Renal pelvis (tissue), 1 donor: ENCODE measurements at regions not wholly inside any gene's neighbourhood (a gene's known extent, or its start where the extent isn't known, plus 50 kb on each side); places are given as distances from the start of the nearest gene placed in this dataset.
A peak's percentile ranks its signal among the peaks of the same experiment; 100 is the strongest.
"Not testable (repeated sequence)": the region's sequence is repeated elsewhere in the genome, so short reads cannot be mapped to it uniquely, and the experiment has no call there.

Experiments used
- DNase-seq: peaks from one replicate; pipeline ENCODE4 v3.0.0-alpha.2; 2013

- DNase-seq: not testable (repeated sequence)
These were observed 318.4 kb downstream of the ZFHX3 start for GRCh38 chr16:72729552-72729951.

- no peak for DNase-seq
These were observed 319.4 kb downstream of the ZFHX3 start for GRCh38 chr16:72728516-72728915.

DNA sequence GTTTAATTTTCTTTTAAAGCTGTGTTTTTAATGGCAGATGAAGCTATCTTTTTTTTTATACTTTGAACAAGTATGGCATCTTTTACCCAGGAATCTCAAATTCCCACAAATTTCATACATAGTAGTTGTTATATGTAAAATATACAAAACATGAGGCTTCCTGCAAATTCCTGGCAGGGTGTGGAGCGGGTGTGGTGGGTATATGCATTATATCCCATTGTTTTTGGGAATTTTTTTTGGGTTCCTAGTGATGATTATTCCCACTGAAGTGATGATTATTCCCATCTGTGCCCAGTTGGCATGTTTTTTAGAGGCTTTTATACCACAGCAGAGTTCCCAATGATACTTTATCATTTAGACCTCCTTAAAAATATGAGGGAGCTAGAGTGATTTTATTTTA is 320.4 kb downstream of the ZFHX3 start:
- no peak for DNase-seq

GRCh38 chr16:72725643-72726042 is 322.3 kb downstream of the ZFHX3 start:
- DNase-seq: no peak

- no peak for DNase-seq
These were observed 324.1 kb downstream of the ZFHX3 start for GRCh38 chr16:72723781-72724180.

DNA sequence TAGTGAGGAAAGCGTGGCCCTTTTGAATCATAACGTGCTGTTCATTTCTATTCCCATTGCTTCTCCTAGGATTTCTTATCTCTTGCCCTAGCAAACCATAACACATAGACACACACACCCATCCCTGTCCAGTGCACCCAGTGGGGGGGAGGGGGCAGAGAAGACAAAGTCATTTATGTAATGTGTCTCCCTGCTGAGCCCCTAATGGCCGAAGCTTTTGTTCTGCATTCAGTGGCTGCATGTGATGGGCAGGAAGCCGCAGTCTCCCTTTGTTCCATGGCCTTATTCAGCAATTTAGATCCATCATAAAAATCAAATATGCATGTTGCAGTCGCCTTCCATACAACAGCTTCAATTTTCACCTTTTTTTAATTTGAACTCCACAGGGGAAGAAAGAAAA is 325.4 kb downstream of the ZFHX3 start:
- no peak for DNase-seq

DNA sequence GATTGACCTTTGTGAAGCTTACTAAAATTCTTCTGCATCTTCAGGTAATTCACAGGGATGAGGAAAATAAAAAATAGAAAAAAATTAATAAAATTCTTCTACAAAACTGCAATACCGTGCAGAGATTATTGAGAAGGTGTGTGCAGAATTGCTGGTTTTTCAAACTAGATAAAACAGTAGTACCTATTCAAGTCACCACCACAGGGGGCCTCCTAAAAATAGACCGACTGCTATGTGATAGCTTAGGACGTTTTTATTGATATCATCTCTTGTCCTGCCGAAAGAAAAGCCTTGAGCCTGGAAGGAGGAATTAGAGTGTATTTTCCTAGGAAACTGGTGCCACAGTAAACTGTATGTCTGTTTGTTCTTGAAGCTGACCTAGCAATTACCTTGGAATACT is 325.9 kb downstream of the ZFHX3 start:
- no peak for DNase-seq

- no peak for DNase-seq
These were observed 332.7 kb downstream of the ZFHX3 start for GRCh38 chr16:72715267-72715666.

- no peak for DNase-seq
These were observed 336.1 kb downstream of the ZFHX3 start for GRCh38 chr16:72711823-72712222.

DNA sequence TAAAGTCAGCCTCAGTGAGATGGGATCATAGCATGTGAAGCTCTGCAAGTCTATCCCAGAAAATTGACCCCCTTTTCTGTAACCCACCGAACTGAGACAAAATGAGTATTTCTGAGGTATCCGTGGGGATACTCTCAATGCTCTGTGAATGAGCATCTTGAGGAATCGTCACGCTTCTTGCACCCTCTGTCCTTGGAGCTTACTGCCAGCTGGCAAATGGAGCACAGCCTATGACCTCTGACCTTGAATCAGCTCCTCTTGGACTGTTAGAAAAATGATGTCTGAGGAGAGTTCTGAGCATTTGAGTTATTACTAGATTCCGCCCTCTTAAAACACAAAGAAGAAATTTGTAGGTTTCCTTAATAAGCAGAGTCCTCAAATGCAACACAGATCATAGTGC is 342.1 kb downstream of the ZFHX3 start:
- no peak for DNase-seq

- peak; percentile 7 for DNase-seq
These were observed 343.1 kb downstream of the ZFHX3 start for GRCh38 chr16:72704746-72705372.

- DNase-seq: no peak
These were observed 358.1 kb downstream of the ZFHX3 start for GRCh38 chr16:72689851-72690250.

GRCh38 chr16:72680732-72681131 is 367.2 kb downstream of the ZFHX3 start:
- DNase-seq: no peak

DNA sequence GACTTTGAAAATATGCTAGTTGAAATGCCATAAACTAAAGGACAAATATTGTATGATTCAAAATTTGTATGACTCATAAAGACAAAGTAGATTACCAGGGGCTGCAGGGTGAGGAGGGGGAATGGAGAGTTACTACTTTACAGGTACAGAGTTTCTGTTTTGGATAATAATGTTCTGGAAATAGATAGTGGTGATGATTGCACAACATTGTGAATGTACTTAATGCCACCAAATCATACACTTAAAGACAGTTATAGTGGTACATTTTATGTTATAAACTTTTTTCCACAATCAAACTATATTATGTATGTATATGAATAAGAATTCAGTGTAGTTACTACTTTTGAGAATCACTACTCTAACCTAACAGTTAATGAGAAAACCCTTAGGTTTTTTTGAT is 368.1 kb downstream of the ZFHX3 start:
- DNase-seq: no peak

GRCh38 chr16:72677662-72678447 is 370.1 kb downstream of the ZFHX3 start:
- DNase-seq: no peak

DNA sequence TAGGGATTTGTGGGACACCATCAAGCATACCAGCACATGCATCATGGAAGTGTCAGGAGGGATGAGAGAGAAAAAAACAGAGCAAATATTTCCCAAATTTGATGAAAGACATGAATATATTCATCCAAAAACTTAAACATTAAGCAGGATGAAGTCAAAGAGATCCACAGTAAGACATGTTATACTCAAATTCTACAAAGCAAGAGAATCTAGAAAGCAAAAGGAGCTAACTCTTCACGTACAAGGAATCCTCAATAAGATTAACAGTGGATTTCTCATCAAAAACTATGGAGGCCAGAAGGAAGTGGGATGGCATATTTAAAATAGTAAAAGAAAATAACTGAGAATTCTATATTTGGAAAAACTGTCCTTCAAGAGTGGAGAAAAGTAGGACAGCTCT is 374.8 kb downstream of the ZFHX3 start:
- DNase-seq: no peak

- DNase-seq: no peak
These were observed 381.7 kb downstream of the ZFHX3 start for GRCh38 chr16:72666267-72666666.

DNA sequence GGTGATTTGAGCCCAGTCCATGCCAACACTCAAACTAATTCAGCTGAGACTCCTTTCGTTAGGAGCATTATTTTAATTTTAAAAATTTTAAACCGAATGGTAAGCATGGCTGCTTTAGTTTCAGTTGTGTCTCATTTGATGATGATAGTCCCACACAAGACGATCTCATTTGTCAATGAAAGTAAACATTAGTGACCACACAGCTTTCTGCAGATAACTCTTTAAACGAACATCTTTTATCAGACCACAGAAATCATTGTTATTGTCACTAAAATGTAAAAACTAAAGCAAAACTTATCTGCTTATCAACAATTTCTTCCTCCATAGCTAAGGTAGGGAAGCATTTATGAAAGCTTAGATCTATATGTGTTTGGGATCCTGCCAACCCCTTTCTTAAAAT is 382.2 kb downstream of the ZFHX3 start:
- DNase-seq: no peak

- peak; percentile 99 for DNase-seq
These were observed 383.2 kb downstream of the ZFHX3 start for GRCh38 chr16:72664509-72665408.

- no peak for DNase-seq
These were observed 383.8 kb downstream of the ZFHX3 start for GRCh38 chr16:72664056-72664508.

- DNase-seq: no peak
These were observed 388.8 kb downstream of the ZFHX3 start for GRCh38 chr16:72658888-72659717.

DNA sequence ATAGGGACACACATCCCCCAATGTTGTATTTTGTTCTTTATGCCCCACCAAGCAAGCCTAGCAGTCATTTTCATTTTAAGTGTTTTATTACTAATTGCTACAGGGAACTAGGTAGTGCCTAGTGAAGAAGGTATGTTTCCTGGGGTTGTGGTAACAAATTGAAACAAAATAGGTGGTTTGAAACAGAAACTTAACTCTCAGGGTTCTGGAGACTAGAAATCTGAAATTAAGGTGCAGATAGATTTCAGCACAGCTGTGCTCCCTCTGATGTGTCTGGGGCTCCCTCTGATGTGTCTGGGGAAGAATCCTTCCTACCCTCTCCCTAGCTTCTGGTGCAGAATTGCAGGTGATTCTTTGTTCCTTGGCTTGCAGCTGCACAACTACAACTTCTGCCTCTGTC is 390.1 kb downstream of the ZFHX3 start:
- DNase-seq: no peak
